HL-60 (cell line): ENCODE measurements at regions not wholly inside any gene's neighbourhood (a gene's known extent, or its start where the extent isn't known, plus 50 kb on each side); places are given as distances from the start of the nearest gene placed in this dataset.
"Not testable (repeated sequence)": the region's sequence is repeated elsewhere in the genome, so short reads cannot be mapped to it uniquely, and the experiment has no call there.

Source experiments
- DNase-seq, 2 experiments: peaks; one replicate each; pipeline ENCODE4 v3.0.0-alpha.2; 2010 to 2020; ENCODE audit warnings: low read depth in 1 of 2, low spot score in 1 of 2
- H3K27ac ChIP-seq: fragments of 250-450 bp; sonication (Bioruptor Pico); replicated peaks from 2 replicates; pipeline ENCODE4 v1.5.1; 2020; ENCODE audit warnings: mild to moderate bottlenecking, moderate library complexity
- H3K27me3 ChIP-seq: fragments of 250-450 bp; sonication (Bioruptor Pico); 2 replicates; pipeline ENCODE4 v1.5.1; 2021; ENCODE audit warnings: mild to moderate bottlenecking, moderate library complexity; ENCODE audit not compliant: insufficient read depth, poor library complexity, severe bottlenecking
- H3K4me3 ChIP-seq: replicated peaks from 2 replicates; pipeline ENCODE4 v1.5.1; 2011; ENCODE audit warnings: mild to moderate bottlenecking, control low read depth, low read length; ENCODE audit not compliant: insufficient read depth
- GABPA ChIP-seq: IDR thresholded peaks from 2 replicates; pipeline ENCODE4 v1.6.1; 2012; ENCODE audit warnings: low read depth
- POLR2AphosphoS5 ChIP-seq: IDR thresholded peaks from 2 replicates; pipeline ENCODE4 v1.6.1; 2012; ENCODE audit warnings: low read depth
- SPI1 ChIP-seq: IDR thresholded peaks from 2 replicates; pipeline ENCODE4 v1.6.1; 2012; ENCODE audit warnings: low read depth, mild to moderate bottlenecking, borderline replicate concordance
- TF ChIP-seq, protein P1 (sequence below): IDR thresholded peaks from 2 replicates; pipeline ENCODE4 v1.6.1; 2012; ENCODE audit warnings: low read depth; ENCODE audit not compliant: insufficient replicate concordance
- TF ChIP-seq, protein P2 (sequence below): IDR thresholded peaks from one replicate; pipeline ENCODE4 v1.5.1; 2011; ENCODE audit warnings: low read length, control low read depth, inconsistent platforms; ENCODE audit not compliant: insufficient read depth

- TF ChIP-seq, protein P1, sequence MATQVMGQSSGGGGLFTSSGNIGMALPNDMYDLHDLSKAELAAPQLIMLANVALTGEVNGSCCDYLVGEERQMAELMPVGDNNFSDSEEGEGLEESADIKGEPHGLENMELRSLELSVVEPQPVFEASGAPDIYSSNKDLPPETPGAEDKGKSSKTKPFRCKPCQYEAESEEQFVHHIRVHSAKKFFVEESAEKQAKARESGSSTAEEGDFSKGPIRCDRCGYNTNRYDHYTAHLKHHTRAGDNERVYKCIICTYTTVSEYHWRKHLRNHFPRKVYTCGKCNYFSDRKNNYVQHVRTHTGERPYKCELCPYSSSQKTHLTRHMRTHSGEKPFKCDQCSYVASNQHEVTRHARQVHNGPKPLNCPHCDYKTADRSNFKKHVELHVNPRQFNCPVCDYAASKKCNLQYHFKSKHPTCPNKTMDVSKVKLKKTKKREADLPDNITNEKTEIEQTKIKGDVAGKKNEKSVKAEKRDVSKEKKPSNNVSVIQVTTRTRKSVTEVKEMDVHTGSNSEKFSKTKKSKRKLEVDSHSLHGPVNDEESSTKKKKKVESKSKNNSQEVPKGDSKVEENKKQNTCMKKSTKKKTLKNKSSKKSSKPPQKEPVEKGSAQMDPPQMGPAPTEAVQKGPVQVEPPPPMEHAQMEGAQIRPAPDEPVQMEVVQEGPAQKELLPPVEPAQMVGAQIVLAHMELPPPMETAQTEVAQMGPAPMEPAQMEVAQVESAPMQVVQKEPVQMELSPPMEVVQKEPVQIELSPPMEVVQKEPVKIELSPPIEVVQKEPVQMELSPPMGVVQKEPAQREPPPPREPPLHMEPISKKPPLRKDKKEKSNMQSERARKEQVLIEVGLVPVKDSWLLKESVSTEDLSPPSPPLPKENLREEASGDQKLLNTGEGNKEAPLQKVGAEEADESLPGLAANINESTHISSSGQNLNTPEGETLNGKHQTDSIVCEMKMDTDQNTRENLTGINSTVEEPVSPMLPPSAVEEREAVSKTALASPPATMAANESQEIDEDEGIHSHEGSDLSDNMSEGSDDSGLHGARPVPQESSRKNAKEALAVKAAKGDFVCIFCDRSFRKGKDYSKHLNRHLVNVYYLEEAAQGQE, result no peak
- no peak for TF ChIP-seq POLR2AphosphoS5
- no peak for TF ChIP-seq GABPA
- TF ChIP-seq, protein P2, sequence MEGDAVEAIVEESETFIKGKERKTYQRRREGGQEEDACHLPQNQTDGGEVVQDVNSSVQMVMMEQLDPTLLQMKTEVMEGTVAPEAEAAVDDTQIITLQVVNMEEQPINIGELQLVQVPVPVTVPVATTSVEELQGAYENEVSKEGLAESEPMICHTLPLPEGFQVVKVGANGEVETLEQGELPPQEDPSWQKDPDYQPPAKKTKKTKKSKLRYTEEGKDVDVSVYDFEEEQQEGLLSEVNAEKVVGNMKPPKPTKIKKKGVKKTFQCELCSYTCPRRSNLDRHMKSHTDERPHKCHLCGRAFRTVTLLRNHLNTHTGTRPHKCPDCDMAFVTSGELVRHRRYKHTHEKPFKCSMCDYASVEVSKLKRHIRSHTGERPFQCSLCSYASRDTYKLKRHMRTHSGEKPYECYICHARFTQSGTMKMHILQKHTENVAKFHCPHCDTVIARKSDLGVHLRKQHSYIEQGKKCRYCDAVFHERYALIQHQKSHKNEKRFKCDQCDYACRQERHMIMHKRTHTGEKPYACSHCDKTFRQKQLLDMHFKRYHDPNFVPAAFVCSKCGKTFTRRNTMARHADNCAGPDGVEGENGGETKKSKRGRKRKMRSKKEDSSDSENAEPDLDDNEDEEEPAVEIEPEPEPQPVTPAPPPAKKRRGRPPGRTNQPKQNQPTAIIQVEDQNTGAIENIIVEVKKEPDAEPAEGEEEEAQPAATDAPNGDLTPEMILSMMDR, result no peak
- TF ChIP-seq SPI1, result no peak
- H3K27ac ChIP-seq, result no peak overlapping the region
- no peaks in the 10 kb centered on the region for H3K27me3 ChIP-seq
- no peak overlapping the region for H3K4me3 ChIP-seq
- no peak for DNase-seq
Measured at GRCh38 chr2:209005371-209005770, 418.5 kb upstream of the MAP2 start.

- Histone ChIP-seq H3K4me3 (no peak overlapping the region), H3K27ac (no peak overlapping the region), H3K27me3 (no peaks in the 10 kb centered on the region)
- TF ChIP-seq GABPA (no peak), POLR2AphosphoS5 (no peak), SPI1 (no peak)
- TF ChIP-seq, protein P2, result no peak
- TF ChIP-seq, protein P1, result no peak
- DNase-seq, result no peak
Measured at GRCh38 chr2:209008636-209009287, 415.1 kb upstream of the MAP2 start.

DNA sequence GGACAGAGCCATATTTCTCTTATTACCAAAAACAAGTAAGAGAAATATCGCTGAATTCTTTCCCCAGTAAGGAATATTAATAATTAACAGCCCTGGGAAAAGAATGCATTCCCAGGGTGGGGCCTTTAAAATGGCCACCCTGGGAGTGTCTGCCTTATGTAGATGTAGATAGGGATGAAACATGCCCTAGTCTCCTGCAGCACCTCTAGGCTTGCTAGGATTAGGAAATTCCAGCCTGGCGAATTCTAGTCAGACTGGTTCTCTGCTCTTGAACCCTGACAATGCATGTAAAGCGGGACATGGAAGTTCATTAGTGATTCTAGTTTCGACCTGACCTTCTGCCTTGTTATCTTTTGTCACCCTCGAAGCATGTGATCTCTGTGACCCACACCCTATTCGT lies 405.2 kb upstream of the MAP2 start:
- H3K27me3 ChIP-seq, H3K4me3 ChIP-seq, H3K27ac ChIP-seq, DNase-seq: not testable (repeated sequence)

GRCh38 chr2:209029249-209029648 lies 394.6 kb upstream of the MAP2 start:
- TF ChIP-seq, protein P1, result no peak
- TF ChIP-seq, protein P2, result no peak
- no peak for TF ChIP-seq GABPA
- no peak for TF ChIP-seq POLR2AphosphoS5
- no peak for TF ChIP-seq SPI1
- H3K4me3 ChIP-seq, result no peak overlapping the region

More at GRCh38 chr2:209029249-209029648, 394.6 kb upstream of the MAP2 start:
- no peaks in the 10 kb centered on the region for H3K27me3 ChIP-seq
- H3K27ac ChIP-seq, result no peak overlapping the region
- DNase-seq, result no peak
